HG03175 (cell line): ENCODE measurements at regions not wholly inside any gene's neighbourhood (a gene's known extent, or its start where the extent isn't known, plus 50 kb on each side); places are given as distances from the start of the nearest gene placed in this dataset.

ENCODE experiments used
- ATAC-seq: cut with Tn5 transposase; IDR thresholded peaks from one replicate; pipeline ENCODE4 v1.9.1; 2021; ENCODE audit warnings: mild to moderate bottlenecking, moderate library complexity; ENCODE audit not compliant: unreplicated experiment

- no peak for ATAC-seq
Observed at GRCh38 chr9:126151031-126151685, 175.5 kb upstream of the MVB12B start.

- ATAC-seq, result no peak
Observed at GRCh38 chr9:126151686-126152134, 174.9 kb upstream of the MVB12B start.

- no peak for ATAC-seq
Observed at GRCh38 chr9:126152622-126153362, 173.8 kb upstream of the MVB12B start.

GRCh38 chr9:126153382-126153781 is 173.2 kb upstream of the MVB12B start:
- no peak for ATAC-seq

GRCh38 chr9:126154182-126154827 is 172.3 kb upstream of the MVB12B start:
- ATAC-seq, result no peak

GRCh38 chr9:126154869-126155268 is 171.8 kb upstream of the MVB12B start:
- no peak for ATAC-seq

- no peak for ATAC-seq
Observed at GRCh38 chr9:126155756-126156664, 170.6 kb upstream of the MVB12B start.

- ATAC-seq, result no peak
Observed at GRCh38 chr9:126156898-126157297, 169.7 kb upstream of the MVB12B start.

GRCh38 chr9:126157423-126157822 is 169.2 kb upstream of the MVB12B start:
- ATAC-seq, result no peak

- ATAC-seq, result no peak
Observed at GRCh38 chr9:126157826-126158587, 168.6 kb upstream of the MVB12B start.

GRCh38 chr9:126158588-126159429 is 167.8 kb upstream of the MVB12B start:
- no peak for ATAC-seq

GRCh38 chr9:126159430-126160060 is 167.1 kb upstream of the MVB12B start:
- ATAC-seq, result no peak

- ATAC-seq, result no peak
Observed at GRCh38 chr9:126160067-126160853, 166.4 kb upstream of the MVB12B start.

- ATAC-seq, result no peak
Observed at GRCh38 chr9:126160854-126161329, 165.7 kb upstream of the MVB12B start.

- ATAC-seq, result no peak
Observed at GRCh38 chr9:126162611-126163381, 163.8 kb upstream of the MVB12B start.

- ATAC-seq, result no peak
Observed at GRCh38 chr9:126164796-126165525, 161.7 kb upstream of the MVB12B start.
